Inflammatory macrophage treated with lipopolysaccharide for 4 hours (primary cell): ENCODE measurements at regions not wholly inside any gene's neighbourhood (a gene's known extent, or its start where the extent isn't known, plus 50 kb on each side); places are given as distances from the start of the nearest gene placed in this dataset.
A peak's percentile ranks its signal among the peaks of the same experiment; 100 is the strongest.
"Not testable (repeated sequence)": the region's sequence is repeated elsewhere in the genome, so short reads cannot be mapped to it uniquely, and the experiment has no call there.

ENCODE experiments used
- DNase-seq: peaks from one replicate; pipeline ENCODE4 v3.0.0-alpha.2; 2020

- not testable (repeated sequence) for DNase-seq
These were observed 264.0 kb downstream of the SMARCA2 start for GRCh38 chr9:2279138-2279537.

GRCh38 chr9:2281031-2281802, 266.1 kb downstream of the SMARCA2 start:
- DNase-seq, result no peak

- DNase-seq, result no peak
These were observed 266.6 kb downstream of the SMARCA2 start for GRCh38 chr9:2281803-2282185.

- no peak for DNase-seq
These were observed 269.6 kb downstream of the SMARCA2 start for GRCh38 chr9:2284770-2285169.

- DNase-seq, result no peak
These were observed 270.5 kb downstream of the SMARCA2 start for GRCh38 chr9:2285416-2286332.

- no peak for DNase-seq
These were observed 271.2 kb downstream of the SMARCA2 start for GRCh38 chr9:2286333-2286705.

GRCh38 chr9:2286825-2287455, 271.8 kb downstream of the SMARCA2 start:
- DNase-seq, result no peak

- DNase-seq, result peak; percentile 22
These were observed 273.2 kb downstream of the SMARCA2 start for GRCh38 chr9:2288309-2288708.

GRCh38 chr9:2289263-2289662, 274.1 kb downstream of the SMARCA2 start:
- DNase-seq, result no peak

GRCh38 chr9:2290382-2290781, 275.2 kb downstream of the SMARCA2 start:
- DNase-seq, result no peak

GRCh38 chr9:2291980-2292704, 277.0 kb downstream of the SMARCA2 start:
- DNase-seq, result no peak

GRCh38 chr9:2292733-2293132, 277.6 kb downstream of the SMARCA2 start:
- DNase-seq, result no peak

- DNase-seq, result no peak
These were observed 282.6 kb downstream of the SMARCA2 start for GRCh38 chr9:2297771-2298170.

- DNase-seq, result no peak
These were observed 283.1 kb downstream of the SMARCA2 start for GRCh38 chr9:2298217-2298616.

- no peak for DNase-seq
These were observed 284.2 kb downstream of the SMARCA2 start for GRCh38 chr9:2299156-2299842.

GRCh38 chr9:2299843-2300205, 284.7 kb downstream of the SMARCA2 start:
- DNase-seq, result no peak

GRCh38 chr9:2300325-2300724, 285.2 kb downstream of the SMARCA2 start:
- no peak for DNase-seq

GRCh38 chr9:2302606-2303005, 287.5 kb downstream of the SMARCA2 start:
- DNase-seq, result no peak

GRCh38 chr9:2303056-2303455, 287.9 kb downstream of the SMARCA2 start:
- DNase-seq, result no peak

GRCh38 chr9:2307480-2307879, 292.3 kb downstream of the SMARCA2 start:
- DNase-seq, result no peak

- DNase-seq, result no peak
These were observed 296.8 kb downstream of the SMARCA2 start for GRCh38 chr9:2311920-2312319.

GRCh38 chr9:2313512-2313911, 298.4 kb downstream of the SMARCA2 start:
- DNase-seq, result no peak
